T-helper 1 cell treated with Interleukin-12 subunit alpha and Interleukin-12 subunit beta and Interleukin-4 antibody, amounts not matched to agents 30 μg/mL and 1 μg/mL, for 36 hours (primary cell): ENCODE measurements at regions not wholly inside any gene's neighbourhood (a gene's known extent, or its start where the extent isn't known, plus 50 kb on each side); places are given as distances from the start of the nearest gene placed in this dataset.

Experiments
- H3K27ac Mint-ChIP-seq: one replicate; pipeline ENCODE4 v1.8.0; 2021; ENCODE audit warnings: mild to moderate bottlenecking, mixed read lengths
- H3K27me3 Mint-ChIP-seq: one replicate; pipeline ENCODE4 v1.8.0; 2021; ENCODE audit warnings: low read depth, mixed read lengths
- H3K36me3 Mint-ChIP-seq: one replicate; pipeline ENCODE4 v1.8.0; 2021; ENCODE audit warnings: low read depth, mixed read lengths
- H3K4me1 Mint-ChIP-seq: one replicate; pipeline ENCODE4 v1.8.0; 2021; ENCODE audit warnings: low read depth, mixed read lengths
- H3K4me3 Mint-ChIP-seq: one replicate; pipeline ENCODE4 v1.8.0; 2021; ENCODE audit warnings: mild to moderate bottlenecking, moderate library complexity, mixed read lengths
- H3K9me3 Mint-ChIP-seq: one replicate; pipeline ENCODE4 v1.8.0; 2021; ENCODE audit warnings: mixed read lengths

GRCh38 chr9:88804254-88804596 lies 187.0 kb upstream of the S1PR3 start:
- H3K27me3 Mint-ChIP-seq, result peaks cover 4% of the 10 kb centered on the region
- H3K4me3 Mint-ChIP-seq, result no peak overlapping the region
- no peaks in the 10 kb centered on the region for H3K36me3 Mint-ChIP-seq
- H3K27ac Mint-ChIP-seq, result no peak overlapping the region
- H3K4me1 Mint-ChIP-seq, result no peaks in the 10 kb centered on the region
- H3K9me3 Mint-ChIP-seq, result no peaks in the 10 kb centered on the region

DNA sequence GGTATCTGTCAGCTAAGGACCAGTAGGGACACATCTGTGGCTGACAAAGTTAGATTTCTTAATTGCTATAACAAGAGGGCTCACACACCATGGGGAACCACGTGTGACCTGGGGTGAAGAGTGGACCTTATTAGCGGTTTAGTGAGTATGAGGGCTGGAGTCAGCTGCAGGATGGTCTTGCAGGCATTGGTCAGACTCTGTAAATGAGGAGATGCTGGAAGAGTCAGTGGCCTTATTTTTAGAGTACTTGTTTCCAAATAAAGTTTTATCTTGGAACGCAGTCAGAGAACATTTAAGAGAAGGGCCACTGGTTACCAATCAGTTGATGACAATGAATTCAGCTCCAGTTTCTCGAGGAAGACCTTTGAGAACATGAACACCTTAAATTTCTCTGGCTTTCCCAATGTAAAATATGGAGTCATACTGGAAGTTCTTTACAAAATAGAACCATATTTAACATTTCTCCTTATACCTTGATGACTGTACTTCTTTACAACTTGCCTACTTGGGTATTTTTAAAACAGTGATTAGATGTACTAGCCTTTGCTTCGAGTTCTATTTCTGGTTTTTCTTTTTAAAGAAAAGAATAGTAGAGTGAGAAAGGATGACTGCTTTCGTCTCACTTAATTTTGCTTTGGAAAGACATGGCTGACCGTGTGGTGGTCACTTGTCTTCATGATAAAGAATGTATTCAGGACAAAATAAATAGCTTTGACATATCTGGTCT lies 185.9 kb upstream of the S1PR3 start:
- Mint-ChIP-seq H3K9me3 (no peaks in the 10 kb centered on the region), H3K27me3 (peaks cover under 1% of the 10 kb centered on the region), H3K4me3 (no peak overlapping the region), H3K4me1 (no peaks in the 10 kb centered on the region), H3K36me3 (no peaks in the 10 kb centered on the region), H3K27ac (no peak overlapping the region)

DNA sequence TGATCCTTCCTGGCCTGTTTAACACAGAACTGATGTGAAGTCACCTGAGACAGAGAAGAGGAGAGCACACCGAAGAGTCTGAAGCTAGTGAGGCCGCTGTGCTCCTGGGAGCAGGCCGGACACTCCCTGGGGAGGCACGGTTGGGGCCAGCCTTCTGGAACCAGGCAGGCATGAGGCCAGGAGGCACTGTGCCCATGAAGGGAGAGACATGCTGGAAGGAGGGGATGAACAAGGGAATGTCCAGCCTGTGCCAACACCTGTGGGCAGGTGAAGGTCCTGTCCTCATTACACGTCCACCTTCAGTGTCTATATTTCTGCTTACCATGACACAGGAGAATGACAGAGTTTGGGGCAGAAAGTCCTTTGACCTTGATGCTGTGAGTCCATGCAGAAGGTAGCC lies 183.8 kb upstream of the S1PR3 start:
- H3K9me3 Mint-ChIP-seq, result no peaks in the 10 kb centered on the region
- H3K27ac Mint-ChIP-seq, result no peak overlapping the region
- H3K4me3 Mint-ChIP-seq, result no peak overlapping the region
- peaks cover 5% of the 10 kb centered on the region for H3K27me3 Mint-ChIP-seq
- no peaks in the 10 kb centered on the region for H3K4me1 Mint-ChIP-seq
- no peaks in the 10 kb centered on the region for H3K36me3 Mint-ChIP-seq

DNA sequence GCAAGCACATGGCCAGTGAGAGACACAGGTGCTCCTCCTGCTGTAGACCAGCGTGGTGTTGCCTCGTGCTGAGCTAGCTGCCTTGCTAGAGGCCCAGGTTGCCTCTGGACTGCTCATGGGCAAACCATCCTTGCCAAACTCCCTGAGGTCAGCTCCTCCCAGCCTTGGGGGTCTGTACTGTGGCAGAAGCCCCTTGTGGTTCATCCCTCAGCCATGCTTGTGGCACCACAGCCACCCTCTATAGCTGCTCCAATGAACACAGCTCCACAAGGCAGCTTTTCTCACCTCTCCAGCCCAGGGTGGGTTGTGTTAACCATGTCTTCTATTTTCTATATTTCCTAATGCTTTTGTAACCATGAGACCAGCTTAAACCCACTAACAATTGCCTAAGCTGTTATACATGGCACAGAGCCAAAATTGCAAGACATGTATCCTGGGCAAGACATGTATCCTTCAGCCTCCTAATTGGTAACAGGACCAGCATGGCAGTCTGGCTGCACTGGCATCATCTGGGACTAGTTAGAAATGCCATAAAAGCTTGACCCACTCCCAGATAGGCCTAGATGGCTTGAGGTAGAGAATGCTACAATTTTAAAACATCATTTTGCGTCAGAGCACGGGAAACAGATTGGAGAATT lies 183.1 kb upstream of the S1PR3 start:
- Mint-ChIP-seq H3K4me3 (no peak overlapping the region), H3K36me3 (no peaks in the 10 kb centered on the region), H3K4me1 (no peaks in the 10 kb centered on the region), H3K27ac (no peak overlapping the region), H3K9me3 (no peaks in the 10 kb centered on the region), H3K27me3 (peaks cover 5% of the 10 kb centered on the region)

- Mint-ChIP-seq H3K27ac (no peak overlapping the region), H3K9me3 (no peaks in the 10 kb centered on the region), H3K4me1 (no peaks in the 10 kb centered on the region), H3K4me3 (no peak overlapping the region), H3K27me3 (peaks cover 5% of the 10 kb centered on the region), H3K36me3 (no peaks in the 10 kb centered on the region)
Measured at GRCh38 chr9:88808761-88809354, 182.4 kb upstream of the S1PR3 start.

DNA sequence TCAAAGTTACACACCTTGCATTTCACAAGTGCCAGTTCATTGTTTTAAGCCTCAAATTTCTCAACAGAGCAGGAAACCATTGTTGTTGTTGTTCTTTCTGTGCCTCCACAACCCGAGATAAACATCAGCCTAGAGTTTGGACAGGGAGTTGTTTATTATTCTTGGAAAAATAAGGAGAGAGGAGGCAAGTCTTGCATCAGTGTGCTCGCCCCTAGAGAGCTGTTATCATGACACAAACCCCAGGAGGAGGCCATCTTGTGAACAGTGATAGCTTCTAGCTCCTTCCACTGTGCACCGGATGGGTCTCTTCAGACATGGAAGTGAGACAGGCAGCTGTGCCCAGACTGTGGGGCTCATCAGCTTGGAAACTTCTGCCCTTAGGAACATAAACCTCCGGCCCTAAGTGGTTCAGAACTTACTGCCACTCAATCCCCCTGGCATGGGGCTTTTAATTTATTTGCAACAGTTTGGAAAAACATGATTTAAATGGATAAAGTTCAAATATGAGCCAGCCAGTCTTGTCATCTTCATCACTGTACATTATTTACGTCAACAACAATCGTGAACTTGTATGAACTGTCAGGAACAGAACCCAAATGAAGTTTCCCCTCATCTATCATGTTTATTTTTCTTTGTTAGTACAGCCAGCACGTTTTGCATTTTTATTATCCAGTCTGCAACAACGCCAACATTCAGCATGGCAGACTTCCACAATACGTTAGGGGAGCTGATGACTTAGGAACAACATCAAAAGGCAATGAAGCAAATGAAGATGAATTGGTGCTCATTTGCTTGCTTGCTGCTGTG lies 181.7 kb upstream of the S1PR3 start:
- peaks cover 5% of the 10 kb centered on the region for H3K27me3 Mint-ChIP-seq
- H3K4me3 Mint-ChIP-seq, result no peak overlapping the region

DNA sequence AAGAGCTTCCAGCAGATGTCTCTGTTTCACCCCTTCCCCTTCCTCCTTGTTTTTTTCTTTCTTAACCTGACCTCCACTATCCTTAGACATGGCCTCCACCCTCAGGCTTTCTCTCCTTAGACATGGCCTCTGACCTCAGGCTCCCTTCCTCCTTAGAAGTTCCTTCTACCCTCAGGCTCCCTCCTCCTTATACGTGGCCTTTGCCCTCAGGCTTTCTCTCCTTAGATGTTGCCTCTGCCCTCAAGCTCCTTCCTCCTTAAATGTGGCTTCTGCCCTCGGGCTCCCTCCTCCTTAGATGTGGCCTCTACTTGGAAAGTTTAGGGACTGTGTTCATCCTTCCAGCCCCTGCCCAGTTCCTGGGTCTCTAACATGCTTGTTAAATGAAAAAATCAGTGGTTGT lies 180.4 kb upstream of the S1PR3 start:
- H3K27me3 Mint-ChIP-seq, result peaks cover 5% of the 10 kb centered on the region
- no peaks in the 10 kb centered on the region for H3K4me1 Mint-ChIP-seq
- H3K4me3 Mint-ChIP-seq, result no peak overlapping the region
- no peak overlapping the region for H3K27ac Mint-ChIP-seq
- H3K9me3 Mint-ChIP-seq, result no peaks in the 10 kb centered on the region
- no peaks in the 10 kb centered on the region for H3K36me3 Mint-ChIP-seq

More for the DNA sequence above, 181.7 kb upstream of the S1PR3 start:
- Mint-ChIP-seq H3K36me3 (no peaks in the 10 kb centered on the region), H3K4me1 (no peaks in the 10 kb centered on the region), H3K27ac (no peak overlapping the region), H3K9me3 (no peaks in the 10 kb centered on the region)

DNA sequence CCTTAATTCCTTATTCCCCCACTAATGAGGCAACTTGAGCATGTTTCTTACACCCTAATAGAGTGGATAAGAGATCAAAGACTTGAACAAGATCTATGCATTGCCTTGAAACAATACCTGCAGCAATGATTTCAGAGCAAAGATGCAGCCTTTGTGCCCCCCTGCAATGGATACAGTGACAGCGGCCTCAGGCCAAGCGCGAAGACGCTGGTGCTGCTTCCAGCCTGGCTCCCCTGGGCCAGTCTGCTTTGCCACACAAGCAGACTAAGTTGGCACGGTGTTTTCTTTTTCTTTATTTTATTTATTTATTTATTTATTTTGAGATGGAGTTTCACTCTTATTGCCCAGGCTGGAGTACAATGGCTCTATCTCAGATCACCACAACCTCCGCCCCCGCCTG lies 179.8 kb upstream of the S1PR3 start:
- no peaks in the 10 kb centered on the region for H3K4me1 Mint-ChIP-seq
- H3K4me3 Mint-ChIP-seq, result no peak overlapping the region
- no peaks in the 10 kb centered on the region for H3K9me3 Mint-ChIP-seq
- peaks cover 5% of the 10 kb centered on the region for H3K27me3 Mint-ChIP-seq
- H3K27ac Mint-ChIP-seq, result no peak overlapping the region
- no peaks in the 10 kb centered on the region for H3K36me3 Mint-ChIP-seq

- no peak overlapping the region for H3K4me3 Mint-ChIP-seq
- no peaks in the 10 kb centered on the region for H3K36me3 Mint-ChIP-seq
Measured at GRCh38 chr9:88812938-88813637, 178.2 kb upstream of the S1PR3 start.

GRCh38 chr9:88813638-88814209 lies 177.5 kb upstream of the S1PR3 start:
- H3K27me3 Mint-ChIP-seq, result peaks cover 5% of the 10 kb centered on the region
- H3K4me3 Mint-ChIP-seq, result no peak overlapping the region
- no peaks in the 10 kb centered on the region for H3K36me3 Mint-ChIP-seq
- no peaks in the 10 kb centered on the region for H3K9me3 Mint-ChIP-seq
- H3K27ac Mint-ChIP-seq, result no peak overlapping the region
- no peaks in the 10 kb centered on the region for H3K4me1 Mint-ChIP-seq

More at GRCh38 chr9:88812938-88813637, 178.2 kb upstream of the S1PR3 start:
- Mint-ChIP-seq H3K4me1 (no peaks in the 10 kb centered on the region), H3K27ac (no peak overlapping the region), H3K27me3 (peaks cover 5% of the 10 kb centered on the region), H3K9me3 (no peaks in the 10 kb centered on the region)

- peaks cover 5% of the 10 kb centered on the region for H3K27me3 Mint-ChIP-seq
- no peaks in the 10 kb centered on the region for H3K9me3 Mint-ChIP-seq
- no peak overlapping the region for H3K4me3 Mint-ChIP-seq
- no peaks in the 10 kb centered on the region for H3K36me3 Mint-ChIP-seq
- no peak overlapping the region for H3K27ac Mint-ChIP-seq
- H3K4me1 Mint-ChIP-seq, result no peaks in the 10 kb centered on the region
Measured at GRCh38 chr9:88814577-88814976, 176.7 kb upstream of the S1PR3 start.

DNA sequence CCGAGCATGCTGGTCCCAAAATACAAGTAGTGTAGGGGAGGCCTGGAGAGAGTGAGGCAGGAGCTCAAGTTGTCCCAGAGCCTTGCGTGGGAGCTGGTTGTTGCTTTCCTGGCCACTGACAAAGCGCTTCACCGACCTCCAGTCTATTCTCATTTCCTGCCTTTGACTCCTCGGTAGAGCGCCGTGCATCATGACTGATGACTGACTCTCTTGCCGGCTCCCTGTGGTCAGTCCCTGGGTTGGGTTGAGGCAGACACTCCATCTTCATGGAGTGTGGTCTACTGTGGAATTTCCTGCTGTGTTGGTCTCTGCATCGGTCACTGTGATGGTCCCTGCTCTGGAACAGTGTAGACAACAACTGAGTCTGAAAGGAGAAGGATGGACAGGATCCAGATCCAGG lies 175.1 kb upstream of the S1PR3 start:
- H3K4me3 Mint-ChIP-seq, result no peak overlapping the region
- no peaks in the 10 kb centered on the region for H3K4me1 Mint-ChIP-seq
- no peaks in the 10 kb centered on the region for H3K27me3 Mint-ChIP-seq
- no peaks in the 10 kb centered on the region for H3K36me3 Mint-ChIP-seq
- no peak overlapping the region for H3K27ac Mint-ChIP-seq
- no peaks in the 10 kb centered on the region for H3K9me3 Mint-ChIP-seq

DNA sequence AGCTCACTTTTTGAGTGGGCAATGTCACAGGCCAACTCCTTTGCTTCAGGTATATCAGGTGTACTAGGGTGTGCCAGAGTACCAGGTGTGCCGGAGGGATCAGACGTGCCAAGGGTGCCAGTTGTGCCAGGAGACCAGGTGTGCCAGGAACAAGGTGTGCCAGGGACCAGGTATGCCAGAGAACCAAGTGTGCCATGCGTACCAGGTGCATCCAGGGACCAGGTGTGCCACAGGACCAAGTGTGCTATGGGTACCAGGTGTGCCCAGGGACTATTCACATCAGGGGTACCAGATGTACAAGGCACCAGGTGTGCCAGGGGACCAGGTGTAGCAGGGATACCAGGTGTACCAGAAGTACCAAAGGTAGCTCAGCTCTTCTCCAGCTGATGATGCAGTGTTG lies 174.7 kb upstream of the S1PR3 start:
- H3K4me1 Mint-ChIP-seq, result no peaks in the 10 kb centered on the region
- H3K9me3 Mint-ChIP-seq, result no peaks in the 10 kb centered on the region
- no peak overlapping the region for H3K27ac Mint-ChIP-seq
- H3K27me3 Mint-ChIP-seq, result no peaks in the 10 kb centered on the region
- no peak overlapping the region for H3K4me3 Mint-ChIP-seq
- no peaks in the 10 kb centered on the region for H3K36me3 Mint-ChIP-seq

DNA sequence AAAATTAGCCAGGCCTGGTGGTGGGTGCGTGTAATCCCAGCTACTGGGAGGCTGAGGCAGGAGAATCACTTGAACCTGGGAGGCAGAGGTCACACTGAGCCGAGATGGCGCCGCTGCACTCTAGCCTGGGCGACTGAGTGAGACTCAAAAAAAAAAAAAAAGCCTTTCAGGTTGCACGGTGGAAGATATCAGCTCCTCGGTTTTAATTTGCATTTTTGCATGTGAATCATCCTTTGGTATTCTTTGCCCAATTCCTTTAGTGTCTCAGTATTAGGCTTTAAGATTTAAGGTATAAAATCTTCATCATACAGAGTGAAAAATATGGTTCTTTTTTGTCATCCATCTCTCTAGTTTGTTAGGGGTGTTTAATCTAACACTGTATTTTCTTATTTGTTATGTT lies 173.6 kb upstream of the S1PR3 start:
- H3K27me3 Mint-ChIP-seq, result no peaks in the 10 kb centered on the region

More for the DNA sequence above, 173.6 kb upstream of the S1PR3 start:
- no peak overlapping the region for H3K27ac Mint-ChIP-seq
- no peaks in the 10 kb centered on the region for H3K9me3 Mint-ChIP-seq
- H3K36me3 Mint-ChIP-seq, result no peaks in the 10 kb centered on the region
- no peak overlapping the region for H3K4me3 Mint-ChIP-seq
- no peaks in the 10 kb centered on the region for H3K4me1 Mint-ChIP-seq
